ENCODE measurements at regions not wholly inside any gene's neighbourhood (a gene's known extent, or its start where the extent isn't known, plus 50 kb on each side); places are given as distances from the start of the nearest gene placed in this dataset.

DNA sequence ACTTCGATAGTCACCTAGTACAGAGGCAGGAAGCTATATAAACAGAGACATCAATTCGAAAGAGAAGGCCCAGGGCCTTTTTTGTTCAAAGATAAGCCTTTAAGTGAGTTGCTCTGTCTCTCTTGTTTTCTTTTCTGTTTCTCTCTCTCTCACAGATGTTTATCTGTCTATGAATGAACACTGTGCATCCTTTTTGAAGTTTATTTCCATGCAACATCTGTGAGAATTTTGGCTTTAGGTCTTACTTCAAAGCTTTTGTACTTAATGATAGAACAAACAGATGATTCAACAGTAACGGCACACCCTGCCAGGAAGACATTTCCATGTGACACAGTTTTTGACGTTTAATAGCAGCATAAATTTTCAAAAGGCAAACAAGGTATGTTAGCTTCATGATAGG lies 1413.1 kb upstream of the CDH6 start:
- Histone ChIP-seq H3K4me1 (ENCODE audit: low read depth, poor library complexity, severe bottlenecking) (no peaks in the 10 kb centered on the region), H3K27me3 (ENCODE audit: insufficient read depth, low read depth) (no peaks in the 10 kb centered on the region), H3K79me2 (ENCODE audit: insufficient read depth, low read depth) (no peaks in the 10 kb centered on the region), H3K36me3 (ENCODE audit: insufficient read depth) (no peaks in the 10 kb centered on the region), H3K4me3 (IDR thresholded peaks at IDR 0.05; ENCODE audit: insufficient read depth, low read depth, low read length) (no peak overlapping the region), H2AFZ (ENCODE audit: low read depth) (no peak overlapping the region), H4K20me1 (ENCODE audit: insufficient read depth) (no peaks in the 10 kb centered on the region), H3K9ac (no peak overlapping the region), H3K27ac (no peak overlapping the region), H3K4me2 (no peak overlapping the region)
- TF ChIP-seq, protein P1, sequence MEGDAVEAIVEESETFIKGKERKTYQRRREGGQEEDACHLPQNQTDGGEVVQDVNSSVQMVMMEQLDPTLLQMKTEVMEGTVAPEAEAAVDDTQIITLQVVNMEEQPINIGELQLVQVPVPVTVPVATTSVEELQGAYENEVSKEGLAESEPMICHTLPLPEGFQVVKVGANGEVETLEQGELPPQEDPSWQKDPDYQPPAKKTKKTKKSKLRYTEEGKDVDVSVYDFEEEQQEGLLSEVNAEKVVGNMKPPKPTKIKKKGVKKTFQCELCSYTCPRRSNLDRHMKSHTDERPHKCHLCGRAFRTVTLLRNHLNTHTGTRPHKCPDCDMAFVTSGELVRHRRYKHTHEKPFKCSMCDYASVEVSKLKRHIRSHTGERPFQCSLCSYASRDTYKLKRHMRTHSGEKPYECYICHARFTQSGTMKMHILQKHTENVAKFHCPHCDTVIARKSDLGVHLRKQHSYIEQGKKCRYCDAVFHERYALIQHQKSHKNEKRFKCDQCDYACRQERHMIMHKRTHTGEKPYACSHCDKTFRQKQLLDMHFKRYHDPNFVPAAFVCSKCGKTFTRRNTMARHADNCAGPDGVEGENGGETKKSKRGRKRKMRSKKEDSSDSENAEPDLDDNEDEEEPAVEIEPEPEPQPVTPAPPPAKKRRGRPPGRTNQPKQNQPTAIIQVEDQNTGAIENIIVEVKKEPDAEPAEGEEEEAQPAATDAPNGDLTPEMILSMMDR (conservative IDR thresholded peaks at IDR 0.05; ENCODE audit: low read depth, low read length), result no peak

DNA sequence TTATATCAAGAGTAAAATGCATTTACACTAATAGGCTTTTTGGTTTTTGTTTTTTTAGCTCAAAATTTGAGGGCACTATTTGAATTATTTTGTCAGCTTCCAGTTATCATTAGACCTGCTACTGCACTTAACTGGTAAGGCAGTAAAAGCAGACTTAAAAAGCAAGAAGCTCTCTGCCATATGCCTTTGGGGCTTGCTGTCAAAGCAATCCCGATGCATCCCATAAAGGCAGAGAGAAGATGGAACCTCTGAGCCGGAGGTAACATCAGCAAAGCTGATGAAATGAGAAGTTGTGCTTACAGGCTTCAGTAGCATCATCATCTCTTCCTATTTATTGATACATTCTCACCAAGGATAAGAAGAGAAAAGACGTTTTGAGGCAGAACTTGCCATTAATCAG lies 1414.3 kb upstream of the CDH6 start:
- TF ChIP-seq, protein P1 (conservative IDR thresholded peaks at IDR 0.05; ENCODE audit: low read depth, low read length), result no peak
- Histone ChIP-seq H3K79me2 (ENCODE audit: insufficient read depth, low read depth) (no peaks in the 10 kb centered on the region), H3K27me3 (ENCODE audit: insufficient read depth, low read depth) (no peaks in the 10 kb centered on the region), H2AFZ (ENCODE audit: low read depth) (no peak overlapping the region), H3K36me3 (ENCODE audit: insufficient read depth) (no peaks in the 10 kb centered on the region), H3K4me1 (ENCODE audit: low read depth, poor library complexity, severe bottlenecking) (no peaks in the 10 kb centered on the region), H3K27ac (no peak overlapping the region), H3K9ac (no peak overlapping the region), H3K4me3 (IDR thresholded peaks at IDR 0.05; ENCODE audit: insufficient read depth, low read depth, low read length) (no peak overlapping the region), H4K20me1 (ENCODE audit: insufficient read depth) (no peaks in the 10 kb centered on the region), H3K4me2 (no peak overlapping the region)

DNA sequence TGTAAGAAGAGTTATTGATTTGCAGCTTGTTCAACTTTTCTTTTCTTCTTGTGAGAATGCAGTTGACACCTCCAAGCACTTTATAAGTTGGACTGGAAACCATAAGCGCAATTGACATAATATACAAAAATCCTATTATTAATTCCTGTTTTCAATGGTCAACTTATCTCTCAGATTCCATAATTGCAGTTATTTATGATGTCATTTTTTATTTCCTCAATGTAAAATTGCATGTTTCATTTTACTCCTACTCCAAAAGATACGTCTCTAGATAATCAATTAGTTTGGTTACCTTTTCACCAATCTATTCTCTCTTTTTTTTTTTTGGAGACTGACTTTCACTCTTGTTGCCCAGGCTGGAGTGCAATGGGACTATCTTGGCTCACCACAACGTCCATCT lies 1416.1 kb upstream of the CDH6 start:
- TF ChIP-seq, protein P1 (conservative IDR thresholded peaks at IDR 0.05; ENCODE audit: low read depth, low read length), result no peak

DNA sequence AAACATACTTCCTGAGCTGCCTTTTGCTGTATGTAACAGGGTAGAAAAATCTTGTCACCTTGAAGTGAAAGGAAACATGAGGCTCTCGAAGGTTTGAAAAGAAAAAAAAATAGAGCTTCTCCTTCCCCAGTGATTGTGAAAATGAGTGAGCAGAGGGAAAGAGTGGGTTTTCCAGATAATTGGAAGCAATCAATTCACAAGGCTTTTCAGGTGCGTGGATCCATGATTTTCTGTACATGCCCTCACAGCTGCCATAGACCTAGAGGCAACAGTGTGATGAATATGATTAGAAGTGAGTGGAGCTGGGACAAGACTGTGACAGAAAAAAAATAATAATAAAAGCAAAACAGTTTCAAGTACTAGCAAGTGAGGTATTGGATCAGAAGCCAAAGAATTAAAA lies 1422.5 kb upstream of the CDH6 start:
- H3K4me3 ChIP-seq (IDR thresholded peaks at IDR 0.05; ENCODE audit: insufficient read depth, low read depth, low read length), result no peak overlapping the region
- H3K27ac ChIP-seq, result no peak overlapping the region
- TF ChIP-seq, protein P1 (conservative IDR thresholded peaks at IDR 0.05; ENCODE audit: low read depth, low read length), result no peak
- H2AFZ ChIP-seq (ENCODE audit: low read depth), result no peak overlapping the region
- no peaks in the 10 kb centered on the region for H4K20me1 ChIP-seq (ENCODE audit: insufficient read depth)
- H3K9ac ChIP-seq, result no peak overlapping the region
- no peak overlapping the region for H3K4me2 ChIP-seq
- no peaks in the 10 kb centered on the region for H3K27me3 ChIP-seq (ENCODE audit: insufficient read depth, low read depth)
- no peaks in the 10 kb centered on the region for H3K79me2 ChIP-seq (ENCODE audit: insufficient read depth, low read depth)
- H3K4me1 ChIP-seq (ENCODE audit: low read depth, poor library complexity, severe bottlenecking), result no peaks in the 10 kb centered on the region
- no peaks in the 10 kb centered on the region for H3K36me3 ChIP-seq (ENCODE audit: insufficient read depth)

More for the DNA sequence above, 1416.1 kb upstream of the CDH6 start:
- Histone ChIP-seq H3K4me3 (IDR thresholded peaks at IDR 0.05; ENCODE audit: insufficient read depth, low read depth, low read length) (no peak overlapping the region), H3K27me3 (ENCODE audit: insufficient read depth, low read depth) (no peaks in the 10 kb centered on the region), H3K27ac (no peak overlapping the region), H3K9ac (no peak overlapping the region), H4K20me1 (ENCODE audit: insufficient read depth) (no peaks in the 10 kb centered on the region), H2AFZ (ENCODE audit: low read depth) (no peak overlapping the region), H3K79me2 (ENCODE audit: insufficient read depth, low read depth) (no peaks in the 10 kb centered on the region), H3K36me3 (ENCODE audit: insufficient read depth) (no peaks in the 10 kb centered on the region), H3K4me2 (no peak overlapping the region), H3K4me1 (ENCODE audit: low read depth, poor library complexity, severe bottlenecking) (no peaks in the 10 kb centered on the region)
